GM12891 (cell line): ENCODE measurements at regions not wholly inside any gene's neighbourhood (a gene's known extent, or its start where the extent isn't known, plus 50 kb on each side); places are given as distances from the start of the nearest gene placed in this dataset.
"Not testable (repeated sequence)": the region's sequence is repeated elsewhere in the genome, so short reads cannot be mapped to it uniquely, and the experiment has no call there.

Experiments
- DNase-seq: peaks from one replicate; pipeline ENCODE4 v3.0.0; 2011; ENCODE audit warnings: low spot score; ENCODE audit not compliant: insufficient read length
- FAIRE-seq: peaks from 2 replicates; lab custom pipeline; 2011; peaks lifted over from hg19 to GRCh38; lab: Jason Lieb, UNC
- PAX5 ChIP-seq: IDR thresholded peaks from 2 replicates; pipeline ENCODE4 v1.6.1; 2011; ENCODE audit warnings: low read length, moderate library complexity, mild to moderate bottlenecking; ENCODE audit not compliant: insufficient read depth, severe bottlenecking
- POLR2A ChIP-seq: IDR thresholded peaks from 2 replicates; pipeline ENCODE4 v1.6.1; 2011; ENCODE audit warnings: low read depth, low read length, control low read depth
- POLR2AphosphoS5 ChIP-seq: IDR thresholded peaks from 2 replicates; pipeline ENCODE4 v1.6.1; 2011; ENCODE audit warnings: low read depth, low read length, control low read depth
- POU2F2 ChIP-seq: IDR thresholded peaks from 2 replicates; pipeline ENCODE4 v1.6.1; 2011; ENCODE audit warnings: low read depth, mild to moderate bottlenecking, control low read depth, low read length, moderate library complexity
- SPI1 ChIP-seq: IDR thresholded peaks from 2 replicates; pipeline ENCODE4 v1.6.1; 2011; ENCODE audit warnings: low read depth, low read length, control low read depth
- TAF1 ChIP-seq: IDR thresholded peaks from 2 replicates; pipeline ENCODE4 v1.6.1; 2011; ENCODE audit warnings: low read depth, low read length, control low read depth

GRCh38 chr6:112881027-112881426 is 533.9 kb downstream of the RFPL4B start:
- no peak for DNase-seq
- TF ChIP-seq SPI1 (no peak), TAF1 (no peak), POLR2AphosphoS5 (no peak), POU2F2 (no peak), POLR2A (no peak), PAX5 (no peak)
- FAIRE-seq = no peak

GRCh38 chr6:112881828-112882780 is 535.0 kb downstream of the RFPL4B start:
- no peak for DNase-seq
- FAIRE-seq = no peak
- TF ChIP-seq SPI1 (no peak), PAX5 (no peak), TAF1 (no peak), POLR2A (no peak), POLR2AphosphoS5 (no peak), POU2F2 (no peak)

- TF ChIP-seq PAX5 = no peak
- TF ChIP-seq TAF1 = no peak
- no peak for TF ChIP-seq SPI1
- no peak for TF ChIP-seq POLR2AphosphoS5
- no peak for TF ChIP-seq POLR2A
- TF ChIP-seq POU2F2 = no peak
- no peak for FAIRE-seq
- DNase-seq = no peak
These were observed 536.0 kb downstream of the RFPL4B start for GRCh38 chr6:112883095-112883494.

- FAIRE-seq = no peak
- no peak for TF ChIP-seq POLR2A
- no peak for DNase-seq
These were observed 539.3 kb downstream of the RFPL4B start for GRCh38 chr6:112886415-112886814.

- FAIRE-seq, DNase-seq: not testable (repeated sequence)
These were observed 540.3 kb downstream of the RFPL4B start for GRCh38 chr6:112887424-112887823.

GRCh38 chr6:112899541-112899940 is 552.4 kb downstream of the RFPL4B start:
- DNase-seq = no peak
- FAIRE-seq = no peak
- TF ChIP-seq PAX5 (no peak), POLR2A (no peak), POLR2AphosphoS5 (no peak), POU2F2 (no peak), SPI1 (no peak), TAF1 (no peak)

- no peak for TF ChIP-seq TAF1
- TF ChIP-seq POLR2AphosphoS5 = no peak
- no peak for TF ChIP-seq POLR2A
- no peak for TF ChIP-seq SPI1
- TF ChIP-seq POU2F2 = no peak
- TF ChIP-seq PAX5 = no peak
- FAIRE-seq = no peak
- DNase-seq = no peak
These were observed 556.2 kb downstream of the RFPL4B start for GRCh38 chr6:112903361-112903760.

GRCh38 chr6:112906726-112907125 is 559.6 kb downstream of the RFPL4B start:
- DNase-seq = no peak
- no peak for FAIRE-seq
- TF ChIP-seq TAF1 (no peak), POLR2A (no peak), POLR2AphosphoS5 (no peak), PAX5 (no peak), SPI1 (no peak), POU2F2 (no peak)

- FAIRE-seq (no peak), DNase-seq (no peak)
- TF ChIP-seq PAX5 (no peak), POLR2A (no peak), TAF1 (no peak), POLR2AphosphoS5 (no peak), SPI1 (no peak)
These were observed 562.7 kb downstream of the RFPL4B start for GRCh38 chr6:112909781-112910180.

GRCh38 chr6:112910256-112910655 is 563.1 kb downstream of the RFPL4B start:
- no peak for TF ChIP-seq SPI1
- no peak for TF ChIP-seq TAF1
- no peak for TF ChIP-seq PAX5
- no peak for TF ChIP-seq POU2F2
- TF ChIP-seq POLR2A = no peak
- TF ChIP-seq POLR2AphosphoS5 = no peak
- DNase-seq = no peak
- no peak for FAIRE-seq

GRCh38 chr6:112911959-112912358 is 564.8 kb downstream of the RFPL4B start:
- TF ChIP-seq POLR2AphosphoS5 (no peak), TAF1 (no peak)
- no peak for FAIRE-seq
- no peak for DNase-seq
